Trophoblast cell (in vitro differentiated cells and primary cell): ENCODE measurements at regions not wholly inside any gene's neighbourhood (a gene's known extent, or its start where the extent isn't known, plus 50 kb on each side); places are given as distances from the start of the nearest gene placed in this dataset.

Source experiments
- DNase-seq, 2 donors: peaks; one replicate each; pipeline ENCODE4 v3.0.0-alpha.2; 2016
- H2AFZ ChIP-seq: 2 replicates; pipeline ENCODE4 v1.6.1; 2013; ENCODE audit warnings: low read length, moderate library complexity, mild to moderate bottlenecking; ENCODE audit not compliant: insufficient read depth, poor library complexity
- H2AK5ac ChIP-seq: 2 replicates; pipeline ENCODE4 v1.6.1; 2013; ENCODE audit warnings: mild to moderate bottlenecking, low read length
- H2BK120ac ChIP-seq: 2 replicates; pipeline ENCODE4 v1.6.1; 2013; ENCODE audit warnings: low read length, mild to moderate bottlenecking, moderate library complexity; ENCODE audit not compliant: insufficient read depth, poor library complexity
- H2BK12ac ChIP-seq: 2 replicates; pipeline ENCODE4 v1.6.1; 2013; ENCODE audit warnings: mild to moderate bottlenecking, low read length, moderate library complexity
- H2BK5ac ChIP-seq: 2 replicates; pipeline ENCODE4 v1.6.1; 2013; ENCODE audit warnings: low read length, low read depth, moderate library complexity, mild to moderate bottlenecking; ENCODE audit not compliant: poor library complexity
- H3K14ac ChIP-seq: 2 replicates; pipeline ENCODE4 v1.6.1; 2013; ENCODE audit warnings: mild to moderate bottlenecking, low read length
- H3K18ac ChIP-seq: 2 replicates; pipeline ENCODE4 v1.6.1; 2013; ENCODE audit warnings: mild to moderate bottlenecking, low read length
- H3K23ac ChIP-seq: 2 replicates; pipeline ENCODE4 v1.6.1; 2013; ENCODE audit warnings: low read length
- H3K27ac ChIP-seq: 2 replicates; pipeline ENCODE4 v1.5.1; 2013; ENCODE audit warnings: low read depth, mild to moderate bottlenecking, inconsistent platforms, low read length, moderate library complexity
- H3K27me3 ChIP-seq: 2 replicates; pipeline ENCODE4 v1.6.1; 2013; ENCODE audit warnings: inconsistent platforms, mild to moderate bottlenecking, low read length, moderate library complexity; ENCODE audit not compliant: insufficient read depth
- H3K36me3 ChIP-seq, 2 experiments: 1 replicate in 1 of 2; 2 replicates in 1 of 2; pipeline ENCODE4 v1.6.1; 2013; ENCODE audit warnings: low read length in 2 of 2, mild to moderate bottlenecking in 2 of 2, moderate library complexity in 1 of 2; ENCODE audit not compliant: insufficient read depth in 2 of 2, control insufficient read depth in 1 of 2
- H3K4ac ChIP-seq: 2 replicates; pipeline ENCODE4 v1.6.1; 2013; ENCODE audit warnings: low read depth, mild to moderate bottlenecking, low read length, moderate library complexity
- H3K4me1 ChIP-seq, 2 experiments: 1 replicate in 1 of 2; 2 replicates in 1 of 2; pipeline ENCODE4 v1.6.1; 2013; ENCODE audit warnings: low read length in 2 of 2, mild to moderate bottlenecking in 2 of 2, moderate library complexity in 1 of 2; ENCODE audit not compliant: insufficient read depth in 2 of 2, control insufficient read depth in 1 of 2
- H3K4me2 ChIP-seq: 2 replicates; pipeline ENCODE4 v1.6.1; 2013; ENCODE audit warnings: inconsistent platforms, mild to moderate bottlenecking, low read length, moderate library complexity
- H3K4me3 ChIP-seq: 2 replicates; pipeline ENCODE4 v1.5.1; 2013; ENCODE audit warnings: mild to moderate bottlenecking, low read depth, low read length, inconsistent platforms
- H3K79me1 ChIP-seq: one replicate; pipeline ENCODE4 v1.6.1; 2013; ENCODE audit warnings: low read length
- H3K79me2 ChIP-seq: 2 replicates; pipeline ENCODE4 v1.6.1; 2013; ENCODE audit warnings: low read length, mild to moderate bottlenecking; ENCODE audit not compliant: control insufficient read depth, insufficient read depth, poor library complexity
- H3K9ac ChIP-seq: 2 replicates; pipeline ENCODE4 v1.6.1; 2013; ENCODE audit warnings: mild to moderate bottlenecking, low read length
- H3K9me3 ChIP-seq: 2 replicates; pipeline ENCODE4 v1.6.1; 2013; ENCODE audit warnings: low read depth, mild to moderate bottlenecking, control low read depth, inconsistent platforms, low read length; ENCODE audit not compliant: insufficient read depth
- H4K12ac ChIP-seq: 2 replicates; pipeline ENCODE4 v1.6.1; 2013; ENCODE audit warnings: low read depth, mild to moderate bottlenecking, low read length, moderate library complexity
- H4K8ac ChIP-seq: 2 replicates; pipeline ENCODE4 v1.6.1; 2013; ENCODE audit warnings: low read depth, mild to moderate bottlenecking, low read length, moderate library complexity
- H4K91ac ChIP-seq: one replicate; pipeline ENCODE4 v1.6.1; 2013; ENCODE audit warnings: low read depth, mild to moderate bottlenecking, low read length, moderate library complexity
- WGBS: extraction: QIAGEN DNeasy Blood & Tissue Kit; methylation state at CpG from one replicate; pipeline ENCODE4 v1.1.7; 2013; ENCODE audit warnings: missing lambda C conversion rate; ENCODE audit not compliant: insufficient read length, insufficient coverage; ENCODE audit errors: extremely low coverage; 5-methylcytosine and 5-hydroxymethylcytosine counted together

GRCh38 chr22:27111796-27112672 is 454.6 kb downstream of the MIAT start:
- H3K27me3 ChIP-seq, result no peaks in the 10 kb centered on the region
- H2BK120ac ChIP-seq, result no peak overlapping the region
- H2AK5ac ChIP-seq, result no peak overlapping the region
- no peak overlapping the region for H4K12ac ChIP-seq
- H3K9ac ChIP-seq, result no peak overlapping the region
- no peak overlapping the region for H2AFZ ChIP-seq
- no peak overlapping the region for H3K14ac ChIP-seq
- H3K9me3 ChIP-seq, result no peaks in the 10 kb centered on the region
- no peak overlapping the region for H3K18ac ChIP-seq
- H4K8ac ChIP-seq, result no peak overlapping the region
- H3K79me2 ChIP-seq, result peaks cover 2% of the 10 kb centered on the region
- peaks cover 15% of the 10 kb centered on the region for H3K79me1 ChIP-seq
- no peak overlapping the region for H3K4ac ChIP-seq
- H2BK12ac ChIP-seq, result peak overlapping the region; percentile 53
- H4K91ac ChIP-seq, result peak overlapping the region; percentile 86
- no peak for DNase-seq
- H3K23ac ChIP-seq, result no peak overlapping the region
- no peaks in the 10 kb centered on the region for H3K36me3 ChIP-seq
- H3K4me1 ChIP-seq, result peaks cover 17 to 32% of the 10 kb centered on the region in 2 experiments
- H3K4me3 ChIP-seq, result no peak overlapping the region
- H2BK5ac ChIP-seq, result peak overlapping the region; percentile 78
- no peak overlapping the region for H3K4me2 ChIP-seq
- H3K27ac ChIP-seq, result no peak overlapping the region
- WGBS, result no CpG with 5 or more reads among the region's 7 CpGs

- Histone ChIP-seq H4K12ac (no peak overlapping the region), H3K9me3 (no peaks in the 10 kb centered on the region), H3K27ac (no peak overlapping the region), H4K91ac (no peak overlapping the region), H3K14ac (no peak overlapping the region), H2AK5ac (no peak overlapping the region), H3K4me2 (no peak overlapping the region), H3K79me1 (peaks cover 15% of the 10 kb centered on the region), H3K27me3 (no peaks in the 10 kb centered on the region), H2BK12ac (no peak overlapping the region), H3K9ac (no peak overlapping the region), H3K18ac (no peak overlapping the region), H2BK5ac (no peak overlapping the region), H2AFZ (no peak overlapping the region), H4K8ac (no peak overlapping the region), H3K4me3 (no peak overlapping the region), H3K79me2 (peaks cover 2% of the 10 kb centered on the region), H2BK120ac (peak overlapping the region; percentile 17), H3K4me1 (peaks cover 17 to 28% of the 10 kb centered on the region in 2 experiments), H3K23ac (no peak overlapping the region), H3K4ac (no peak overlapping the region), H3K36me3 (no peaks in the 10 kb centered on the region)
- DNase-seq, result peak in 1 of 2 donors; percentile 48
- WGBS, result no CpG with 5 or more reads among the region's 4 CpGs
Measured at GRCh38 chr22:27113211-27113635, 455.8 kb downstream of the MIAT start.

- Histone ChIP-seq H2AFZ (no peak overlapping the region), H3K9me3 (no peaks in the 10 kb centered on the region), H3K4me3 (no peak overlapping the region), H2AK5ac (no peak overlapping the region), H3K36me3 (no peaks in the 10 kb centered on the region), H4K8ac (no peak overlapping the region), H4K12ac (no peak overlapping the region), H2BK5ac (no peak overlapping the region), H3K14ac (no peak overlapping the region), H3K4me1 (peaks cover 17 to 28% of the 10 kb centered on the region in 2 experiments), H3K18ac (no peak overlapping the region), H2BK120ac (no peak overlapping the region), H3K9ac (no peak overlapping the region), H4K91ac (no peak overlapping the region), H3K27ac (no peak overlapping the region), H3K79me2 (peaks cover 2% of the 10 kb centered on the region), H2BK12ac (no peak overlapping the region), H3K4me2 (no peak overlapping the region), H3K23ac (no peak overlapping the region), H3K27me3 (peaks cover under 1% of the 10 kb centered on the region), H3K79me1 (peaks cover 15% of the 10 kb centered on the region), H3K4ac (no peak overlapping the region)
- no peak for DNase-seq
Measured at GRCh38 chr22:27113641-27114040, 456.3 kb downstream of the MIAT start.

GRCh38 chr22:27114186-27114585 is 456.8 kb downstream of the MIAT start:
- H3K27ac ChIP-seq, result no peak overlapping the region
- no peak overlapping the region for H4K12ac ChIP-seq
- DNase-seq, result no peak

More at GRCh38 chr22:27114186-27114585, 456.8 kb downstream of the MIAT start:
- H3K23ac ChIP-seq, result no peak overlapping the region
- peak overlapping the region; percentile 54 for H2BK12ac ChIP-seq
- H4K91ac ChIP-seq, result peak overlapping the region; percentile 43
- H3K36me3 ChIP-seq, result no peaks in the 10 kb centered on the region
- peaks cover 2% of the 10 kb centered on the region for H3K27me3 ChIP-seq
- no peak overlapping the region for H3K18ac ChIP-seq
- H3K9ac ChIP-seq, result no peak overlapping the region
- no peak overlapping the region for H4K8ac ChIP-seq
- no peaks in the 10 kb centered on the region for H3K9me3 ChIP-seq
- H2BK120ac ChIP-seq, result no peak overlapping the region
- H3K4me3 ChIP-seq, result no peak overlapping the region
- H2AK5ac ChIP-seq, result no peak overlapping the region
- peaks cover 17 to 28% of the 10 kb centered on the region in 2 experiments for H3K4me1 ChIP-seq
- H3K4ac ChIP-seq, result no peak overlapping the region
- no peak overlapping the region for H3K14ac ChIP-seq
- H3K79me2 ChIP-seq, result peaks cover 2% of the 10 kb centered on the region
- H2BK5ac ChIP-seq, result no peak overlapping the region
- peaks cover 15% of the 10 kb centered on the region for H3K79me1 ChIP-seq
- H2AFZ ChIP-seq, result no peak overlapping the region
- no CpG with 5 or more reads among the region's 9 CpGs for WGBS
- no peak overlapping the region for H3K4me2 ChIP-seq
